H9 (cell line): ENCODE measurements at regions not wholly inside any gene's neighbourhood (a gene's known extent, or its start where the extent isn't known, plus 50 kb on each side); places are given as distances from the start of the nearest gene placed in this dataset.

Experiments
- DNase-seq: peaks from one replicate; pipeline ENCODE4 v3.0.0-alpha.2; 2017
- H2AFZ ChIP-seq: one replicate; pipeline ENCODE4 v1.6.1; 2013; ENCODE audit warnings: mild to moderate bottlenecking, low read length, control low read depth, moderate library complexity
- H2AK5ac ChIP-seq: 2 replicates; pipeline ENCODE4 v1.6.1; 2013; ENCODE audit warnings: low read length, control low read depth, mixed read lengths; ENCODE audit not compliant: insufficient read length
- H2BK120ac ChIP-seq: one replicate; pipeline ENCODE4 v1.6.1; 2013; ENCODE audit warnings: low read depth, mild to moderate bottlenecking, low read length, control low read depth, inconsistent platforms; ENCODE audit not compliant: poor library complexity, severe bottlenecking
- H2BK12ac ChIP-seq: 2 replicates; pipeline ENCODE4 v1.6.1; 2013; ENCODE audit warnings: low read length, control low read depth, mixed read lengths, low read depth; ENCODE audit not compliant: insufficient read length
- H2BK15ac ChIP-seq: 2 replicates; pipeline ENCODE4 v1.6.1; 2013; ENCODE audit warnings: low read depth, low read length, control low read depth
- H2BK20ac ChIP-seq: one replicate; pipeline ENCODE4 v1.6.1; 2013; ENCODE audit warnings: low read depth, mild to moderate bottlenecking, low read length, control low read depth, inconsistent platforms; ENCODE audit not compliant: poor library complexity, severe bottlenecking
- H2BK5ac ChIP-seq: 2 replicates; pipeline ENCODE4 v1.6.1; 2013; ENCODE audit warnings: low read length, control low read depth, mixed read lengths; ENCODE audit not compliant: insufficient read length
- H3K14ac ChIP-seq: 2 replicates; pipeline ENCODE4 v1.6.1; 2013; ENCODE audit warnings: low read length, control low read depth; ENCODE audit not compliant: insufficient read depth
- H3K18ac ChIP-seq: 2 replicates; pipeline ENCODE4 v1.6.1; 2013; ENCODE audit warnings: low read depth, mild to moderate bottlenecking, mixed read lengths, low read length, control low read depth; ENCODE audit not compliant: insufficient read length
- H3K23ac ChIP-seq: 2 replicates; pipeline ENCODE4 v1.6.1; 2013; ENCODE audit warnings: low read length, control low read depth, mixed read lengths, low read depth; ENCODE audit not compliant: insufficient read length
- H3K23me2 ChIP-seq: 2 replicates; pipeline ENCODE4 v1.6.1; 2013; ENCODE audit warnings: low read depth, mild to moderate bottlenecking, mixed read lengths, low read length, control low read depth; ENCODE audit not compliant: insufficient read length, poor library complexity, severe bottlenecking
- H3K27ac ChIP-seq: 2 replicates; pipeline ENCODE4 v1.5.1; 2013; ENCODE audit warnings: low read length, control low read depth, mixed read lengths, low read depth; ENCODE audit not compliant: insufficient read length
- H3K27me3 ChIP-seq: 2 replicates; pipeline ENCODE4 v1.6.1; 2013; ENCODE audit warnings: low read length, control low read depth, inconsistent platforms; ENCODE audit not compliant: insufficient read depth
- H3K4ac ChIP-seq: 2 replicates; pipeline ENCODE4 v1.6.1; 2013; ENCODE audit warnings: low read depth, mild to moderate bottlenecking, control low read depth, inconsistent platforms, low read length, moderate library complexity
- H3K4me1 ChIP-seq: 2 replicates; pipeline ENCODE4 v1.6.1; 2013; ENCODE audit warnings: low read length, control low read depth, inconsistent platforms; ENCODE audit not compliant: insufficient read depth
- H3K4me2 ChIP-seq: 2 replicates; pipeline ENCODE4 v1.6.1; 2013; ENCODE audit warnings: low read length, control low read depth, mixed read lengths; ENCODE audit not compliant: insufficient read length, insufficient read depth
- H3K56ac ChIP-seq: 2 replicates; pipeline ENCODE4 v1.6.1; 2013; ENCODE audit warnings: low read depth, mild to moderate bottlenecking, mixed read lengths, low read length, control low read depth; ENCODE audit not compliant: insufficient read length
- H3K79me1 ChIP-seq: 2 replicates; pipeline ENCODE4 v1.6.1; 2013; ENCODE audit warnings: low read depth, mild to moderate bottlenecking, moderate library complexity, low read length, control low read depth, inconsistent platforms; ENCODE audit not compliant: insufficient read depth, poor library complexity, severe bottlenecking
- H3K79me2 ChIP-seq: 2 replicates; pipeline ENCODE4 v1.6.1; 2013; ENCODE audit warnings: low read length, control low read depth, inconsistent platforms; ENCODE audit not compliant: insufficient read depth
- H3K9ac ChIP-seq: 2 replicates; pipeline ENCODE4 v1.6.1; 2013; ENCODE audit warnings: low read length, control low read depth, mixed read lengths; ENCODE audit not compliant: insufficient read length; ENCODE audit errors: extremely low read depth
- H3K9me3 ChIP-seq: one replicate; pipeline ENCODE4 v1.6.1; 2013; ENCODE audit warnings: low read depth, low read length, inconsistent platforms; ENCODE audit not compliant: control insufficient read depth
- H3T11ph ChIP-seq: one replicate; pipeline ENCODE4 v1.6.1; 2013; ENCODE audit warnings: mild to moderate bottlenecking, low read length, control low read depth, inconsistent platforms
- H4K20me1 ChIP-seq: one replicate; pipeline ENCODE4 v1.6.1; 2013; ENCODE audit not compliant: control insufficient read depth, insufficient read length, insufficient read depth
- H4K5ac ChIP-seq: 2 replicates; pipeline ENCODE4 v1.6.1; 2013; ENCODE audit warnings: low read depth, mild to moderate bottlenecking, mixed read lengths, low read length, control low read depth; ENCODE audit not compliant: insufficient read length
- H4K8ac ChIP-seq: replicated peaks from 2 replicates; pipeline ENCODE4 v1.6.1; 2013; ENCODE audit warnings: low read length, control low read depth, mixed read lengths, low read depth; ENCODE audit not compliant: insufficient read length
- H4K91ac ChIP-seq: 2 replicates; pipeline ENCODE4 v1.6.1; 2013; ENCODE audit warnings: low read depth, mild to moderate bottlenecking, moderate library complexity, mixed read lengths, low read length, control low read depth; ENCODE audit not compliant: insufficient read length
- H3K27ac Mint-ChIP-seq, 3 experiments: 2 replicates in 2 of 3; 3 replicates in 1 of 3; pipeline ENCODE4 v1.8.0; 2020 to 2021; ENCODE audit warnings: mixed read lengths in 3 of 3, mild to moderate bottlenecking in 1 of 3, moderate library complexity in 1 of 3
- H3K27me3 Mint-ChIP-seq: 2 replicates; pipeline ENCODE4 v1.8.0; 2021; ENCODE audit warnings: low read depth, mild to moderate bottlenecking, moderate library complexity, mixed read lengths
- H3K36me3 Mint-ChIP-seq, 3 experiments: 2 replicates in 2 of 3; 3 replicates in 1 of 3; pipeline ENCODE4 v1.8.0; 2020 to 2021; ENCODE audit warnings: low read depth in 3 of 3, mixed read lengths in 3 of 3; ENCODE audit not compliant: insufficient read depth in 1 of 3
- H3K4me1 Mint-ChIP-seq, 2 experiments: 2 replicates each; pipeline ENCODE4 v1.8.0; 2020; ENCODE audit warnings: mixed read lengths in 2 of 2
- H3K4me3 Mint-ChIP-seq, 2 experiments: 2 replicates in 1 of 2; 3 replicates in 1 of 2; pipeline ENCODE4 v1.8.0; 2020 to 2021; ENCODE audit warnings: mild to moderate bottlenecking in 2 of 2, mixed read lengths in 2 of 2, moderate library complexity in 1 of 2
- H3K9me3 Mint-ChIP-seq, 2 experiments: 2 replicates in 1 of 2; 3 replicates in 1 of 2; pipeline ENCODE4 v1.8.0; 2020; ENCODE audit warnings: mild to moderate bottlenecking in 2 of 2, mixed read lengths in 2 of 2, moderate library complexity in 1 of 2
- WGBS: extraction: QIAGEN DNeasy Blood & Tissue Kit; methylation state at CpG from one replicate; pipeline ENCODE4 v1.1.7; 2013; ENCODE audit warnings: missing lambda C conversion rate, low lambda C conversion rate, mixed read lengths; ENCODE audit not compliant: insufficient read length; ENCODE audit errors: extremely low coverage; 5-methylcytosine and 5-hydroxymethylcytosine counted together
- TF ChIP-seq, protein P1 (sequence below): fragments of 200-600 bp; sonication (generic); conservative IDR thresholded peaks from 3 replicates; pipeline ENCODE4 v1.8.0; 2021; ENCODE audit warnings: antibody characterized with exemption, mild to moderate bottlenecking

- Histone ChIP-seq H3K4me2 (no peak overlapping the region), H2BK5ac (no peak overlapping the region), H2BK120ac (no peak overlapping the region), H3K4ac (no peak overlapping the region), H3K56ac (no peak overlapping the region), H4K5ac (no peak overlapping the region), H2AFZ (no peak overlapping the region), H3K23me2 (no peaks in the 10 kb centered on the region), H3K9ac (no peak overlapping the region), H2BK12ac (no peak overlapping the region), H3T11ph (no peak overlapping the region), H3K18ac (no peak overlapping the region), H4K20me1 (no peaks in the 10 kb centered on the region), H2AK5ac (no peak overlapping the region), H3K27me3 (no peaks in the 10 kb centered on the region), H3K79me1 (no peaks in the 10 kb centered on the region), H4K8ac (no peak overlapping the region), H3K27ac (no peak overlapping the region), H4K91ac (no peak overlapping the region), H3K14ac (no peak overlapping the region), H3K9me3 (no peaks in the 10 kb centered on the region), H2BK15ac (no peak overlapping the region), H2BK20ac (no peak overlapping the region), H3K79me2 (no peaks in the 10 kb centered on the region), H3K23ac (no peak overlapping the region), H3K4me1 (no peaks in the 10 kb centered on the region; the same call in 1 of the 2 replicates)
- Mint-ChIP-seq H3K4me1 (no peaks in the 10 kb centered on the region), H3K27ac (no peak overlapping the region), H3K9me3 (no peaks in the 10 kb centered on the region), H3K27me3 (no peaks in the 10 kb centered on the region), H3K36me3 (no peaks in the 10 kb centered on the region), H3K4me3 (no peak overlapping the region)
- no peak for DNase-seq
- TF ChIP-seq, protein P1, sequence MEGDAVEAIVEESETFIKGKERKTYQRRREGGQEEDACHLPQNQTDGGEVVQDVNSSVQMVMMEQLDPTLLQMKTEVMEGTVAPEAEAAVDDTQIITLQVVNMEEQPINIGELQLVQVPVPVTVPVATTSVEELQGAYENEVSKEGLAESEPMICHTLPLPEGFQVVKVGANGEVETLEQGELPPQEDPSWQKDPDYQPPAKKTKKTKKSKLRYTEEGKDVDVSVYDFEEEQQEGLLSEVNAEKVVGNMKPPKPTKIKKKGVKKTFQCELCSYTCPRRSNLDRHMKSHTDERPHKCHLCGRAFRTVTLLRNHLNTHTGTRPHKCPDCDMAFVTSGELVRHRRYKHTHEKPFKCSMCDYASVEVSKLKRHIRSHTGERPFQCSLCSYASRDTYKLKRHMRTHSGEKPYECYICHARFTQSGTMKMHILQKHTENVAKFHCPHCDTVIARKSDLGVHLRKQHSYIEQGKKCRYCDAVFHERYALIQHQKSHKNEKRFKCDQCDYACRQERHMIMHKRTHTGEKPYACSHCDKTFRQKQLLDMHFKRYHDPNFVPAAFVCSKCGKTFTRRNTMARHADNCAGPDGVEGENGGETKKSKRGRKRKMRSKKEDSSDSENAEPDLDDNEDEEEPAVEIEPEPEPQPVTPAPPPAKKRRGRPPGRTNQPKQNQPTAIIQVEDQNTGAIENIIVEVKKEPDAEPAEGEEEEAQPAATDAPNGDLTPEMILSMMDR = no peak
- no CpG with 5 or more reads among the region's 1 CpG for WGBS
These were observed 400.4 kb upstream of the TGFBR2 start for GRCh38 chr3:30206051-30206450.
